HepG2 (cell line): ENCODE measurements at regions not wholly inside any gene's neighbourhood (a gene's known extent, or its start where the extent isn't known, plus 50 kb on each side); places are given as distances from the start of the nearest gene placed in this dataset.

Source experiments
- FOXA3 ChIP-seq: IDR thresholded peaks from 2 replicates; pipeline ENCODE4 v1.6.1; 2016; ENCODE audit warnings: missing genetic modification reagents, missing compliant biosample characterization
- JUNB ChIP-seq: sonication (generic); formaldehyde crosslinking; IDR thresholded peaks from 2 replicates; pipeline ENCODE4 v1.8.0; 2022; ENCODE audit warnings: missing genetic modification reagents, mild to moderate bottlenecking, borderline replicate concordance
- KDM4B ChIP-seq: sonication (generic); formaldehyde crosslinking; IDR thresholded peaks from 2 replicates; pipeline ENCODE4 v1.4.0; 2020; ENCODE audit warnings: missing genetic modification reagents
- KLF6 ChIP-seq: IDR thresholded peaks from 2 replicates; pipeline ENCODE4 v1.8.0; 2016; ENCODE audit warnings: missing biosample characterization, missing genetic modification reagents
- MED8 ChIP-seq: sonication (generic); formaldehyde crosslinking; IDR thresholded peaks from 2 replicates; pipeline ENCODE4 v1.8.1; 2023; ENCODE audit warnings: mild to moderate bottlenecking, missing genetic modification reagents; ENCODE audit not compliant: insufficient replicate concordance
- ONECUT2 ChIP-seq: sonication (generic); formaldehyde crosslinking; IDR thresholded peaks from 2 replicates; pipeline ENCODE4 v1.4.0; 2020; ENCODE audit warnings: missing genetic modification reagents
- POGZ ChIP-seq: sonication (generic); formaldehyde crosslinking; IDR thresholded peaks from 2 replicates; pipeline ENCODE4 v1.4.0; 2020; ENCODE audit warnings: mild to moderate bottlenecking, missing genetic modification reagents
- PRDM15 ChIP-seq: sonication (generic); formaldehyde crosslinking; IDR thresholded peaks from 2 replicates; pipeline ENCODE4 v1.4.0; 2020; ENCODE audit warnings: missing genetic modification reagents
- RARG ChIP-seq: sonication (generic); formaldehyde crosslinking; IDR thresholded peaks from 2 replicates; pipeline ENCODE4 v1.4.0; 2020; ENCODE audit warnings: low read depth, mild to moderate bottlenecking, missing genetic modification reagents
- TBX2 ChIP-seq: sonication (generic); formaldehyde crosslinking; IDR thresholded peaks from 2 replicates; pipeline ENCODE4 v1.5.0; 2020; ENCODE audit warnings: missing genetic modification reagents, mild to moderate bottlenecking, borderline replicate concordance
- ZFX ChIP-seq: sonication (generic); formaldehyde crosslinking; IDR thresholded peaks from 2 replicates; pipeline ENCODE4 v1.4.0; 2020; ENCODE audit warnings: mild to moderate bottlenecking, low read depth, missing genetic modification reagents, moderate library complexity
- ZNF557 ChIP-seq: sonication (generic); formaldehyde crosslinking; IDR thresholded peaks from 2 replicates; pipeline ENCODE4 v1.4.0; 2020; ENCODE audit warnings: missing genetic modification reagents
- ZNF607 ChIP-seq: sonication (generic); formaldehyde crosslinking; IDR thresholded peaks from 2 replicates; pipeline ENCODE4 v1.5.1; 2020; ENCODE audit warnings: missing genetic modification reagents, mild to moderate bottlenecking, borderline replicate concordance
- ZNF619 ChIP-seq: sonication (generic); formaldehyde crosslinking; IDR thresholded peaks from 2 replicates; pipeline ENCODE4 v1.4.0; 2020; ENCODE audit warnings: mild to moderate bottlenecking, missing genetic modification reagents
- ZNF652 ChIP-seq: IDR thresholded peaks from 2 replicates; pipeline ENCODE4 v1.6.1; 2016; ENCODE audit warnings: low read depth, borderline replicate concordance
- ZSCAN20 ChIP-seq: sonication (generic); formaldehyde crosslinking; IDR thresholded peaks from 2 replicates; pipeline ENCODE4 v1.4.0; 2020; ENCODE audit warnings: missing genetic modification reagents, mild to moderate bottlenecking, borderline replicate concordance
- TF ChIP-seq, protein P1 (sequence below): sonication (generic); formaldehyde crosslinking; IDR thresholded peaks from 2 replicates; pipeline ENCODE4 v1.8.0; 2022; ENCODE audit warnings: mild to moderate bottlenecking, missing genetic modification reagents, moderate library complexity
- TF ChIP-seq, protein P2 (sequence below): sonication (generic); formaldehyde crosslinking; conservative IDR thresholded peaks from 2 replicates; pipeline ENCODE4 v1.8.0; 2022; ENCODE audit warnings: missing genetic modification reagents
- TF ChIP-seq, protein P3 (sequence below): fragments of 450-650 bp; IDR thresholded peaks from 2 replicates; pipeline ENCODE4 v1.6.1; 2016

GRCh38 chr6:21505574-21505990, 88.0 kb upstream of the SOX4 start (continued):
- peak; percentile 14; the same call in 1 of the 2 replicates for TF ChIP-seq JUNB
- peak; percentile 45; the same call in 1 of the 2 replicates for TF ChIP-seq KDM4B (CRISPR knock-in tag)
- TF ChIP-seq TBX2 (CRISPR knock-in tag), result peak; percentile 64; the same call in 1 of the 2 replicates
- TF ChIP-seq, protein P1, sequence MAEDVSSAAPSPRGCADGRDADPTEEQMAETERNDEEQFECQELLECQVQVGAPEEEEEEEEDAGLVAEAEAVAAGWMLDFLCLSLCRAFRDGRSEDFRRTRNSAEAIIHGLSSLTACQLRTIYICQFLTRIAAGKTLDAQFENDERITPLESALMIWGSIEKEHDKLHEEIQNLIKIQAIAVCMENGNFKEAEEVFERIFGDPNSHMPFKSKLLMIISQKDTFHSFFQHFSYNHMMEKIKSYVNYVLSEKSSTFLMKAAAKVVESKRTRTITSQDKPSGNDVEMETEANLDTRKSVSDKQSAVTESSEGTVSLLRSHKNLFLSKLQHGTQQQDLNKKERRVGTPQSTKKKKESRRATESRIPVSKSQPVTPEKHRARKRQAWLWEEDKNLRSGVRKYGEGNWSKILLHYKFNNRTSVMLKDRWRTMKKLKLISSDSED (CRISPR knock-in tag), result no peak
- TF ChIP-seq ZNF557 (CRISPR knock-in tag), result no peak
- TF ChIP-seq PRDM15 (CRISPR knock-in tag), result no peak
- TF ChIP-seq ZNF607 (CRISPR knock-in tag), result no peak; the same call in 1 of the 2 replicates
- no peak for TF ChIP-seq ZSCAN20 (CRISPR knock-in tag)
- TF ChIP-seq ZFX (CRISPR knock-in tag), result no peak
- peak; percentile 89 for TF ChIP-seq FOXA3 (CRISPR knock-in tag)
- peak; percentile 97 for TF ChIP-seq POGZ (CRISPR knock-in tag)
- no peak for TF ChIP-seq RARG (CRISPR knock-in tag)
- TF ChIP-seq ZNF619 (CRISPR knock-in tag), result no peak
- no peak for TF ChIP-seq KLF6
- no peak for TF ChIP-seq ONECUT2
- TF ChIP-seq, protein P2, sequence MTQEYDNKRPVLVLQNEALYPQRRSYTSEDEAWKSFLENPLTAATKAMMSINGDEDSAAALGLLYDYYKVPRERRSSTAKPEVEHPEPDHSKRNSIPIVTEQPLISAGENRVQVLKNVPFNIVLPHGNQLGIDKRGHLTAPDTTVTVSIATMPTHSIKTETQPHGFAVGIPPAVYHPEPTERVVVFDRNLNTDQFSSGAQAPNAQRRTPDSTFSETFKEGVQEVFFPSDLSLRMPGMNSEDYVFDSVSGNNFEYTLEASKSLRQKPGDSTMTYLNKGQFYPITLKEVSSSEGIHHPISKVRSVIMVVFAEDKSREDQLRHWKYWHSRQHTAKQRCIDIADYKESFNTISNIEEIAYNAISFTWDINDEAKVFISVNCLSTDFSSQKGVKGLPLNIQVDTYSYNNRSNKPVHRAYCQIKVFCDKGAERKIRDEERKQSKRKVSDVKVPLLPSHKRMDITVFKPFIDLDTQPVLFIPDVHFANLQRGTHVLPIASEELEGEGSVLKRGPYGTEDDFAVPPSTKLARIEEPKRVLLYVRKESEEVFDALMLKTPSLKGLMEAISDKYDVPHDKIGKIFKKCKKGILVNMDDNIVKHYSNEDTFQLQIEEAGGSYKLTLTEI (CRISPR knock-in tag), result no peak
- peak; percentile 57; the same call in 1 of the 2 replicates for TF ChIP-seq ZNF652
- TF ChIP-seq, protein P3, sequence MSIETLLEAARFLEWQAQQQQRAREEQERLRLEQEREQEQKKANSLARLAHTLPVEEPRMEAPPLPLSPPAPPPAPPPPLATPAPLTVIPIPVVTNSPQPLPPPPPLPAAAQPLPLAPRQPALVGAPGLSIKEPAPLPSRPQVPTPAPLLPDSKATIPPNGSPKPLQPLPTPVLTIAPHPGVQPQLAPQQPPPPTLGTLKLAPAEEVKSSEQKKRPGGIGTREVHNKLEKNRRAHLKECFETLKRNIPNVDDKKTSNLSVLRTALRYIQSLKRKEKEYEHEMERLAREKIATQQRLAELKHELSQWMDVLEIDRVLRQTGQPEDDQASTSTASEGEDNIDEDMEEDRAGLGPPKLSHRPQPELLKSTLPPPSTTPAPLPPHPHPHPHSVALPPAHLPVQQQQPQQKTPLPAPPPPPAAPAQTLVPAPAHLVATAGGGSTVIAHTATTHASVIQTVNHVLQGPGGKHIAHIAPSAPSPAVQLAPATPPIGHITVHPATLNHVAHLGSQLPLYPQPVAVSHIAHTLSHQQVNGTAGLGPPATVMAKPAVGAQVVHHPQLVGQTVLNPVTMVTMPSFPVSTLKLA, result no peak
- TF ChIP-seq MED8 (CRISPR knock-in tag), result no peak
